Testis (tissue), 2 donors: ENCODE measurements at regions not wholly inside any gene's neighbourhood (a gene's known extent, or its start where the extent isn't known, plus 50 kb on each side); places are given as distances from the start of the nearest gene placed in this dataset.

ENCODE experiments used
- POLR2A ChIP-seq: fragments of 450-650 bp; IDR thresholded peaks from one replicate; pipeline ENCODE4 v1.6.1; 2017; ENCODE audit warnings: antibody characterized with exemption, mild to moderate bottlenecking, moderate library complexity
- TF ChIP-seq, protein P1 (sequence below), 3 experiments: fragments of 450-650 bp in 2 of 3; fragments of 200-600 bp in 1 of 3; sonication (generic) in 1 of 3; IDR thresholded peaks; one replicate each; pipeline ENCODE4 v1.5.1; 2016 to 2019; ENCODE audit warnings: antibody characterized with exemption in 3 of 3, mild to moderate bottlenecking in 2 of 3, moderate library complexity in 1 of 3

DNA sequence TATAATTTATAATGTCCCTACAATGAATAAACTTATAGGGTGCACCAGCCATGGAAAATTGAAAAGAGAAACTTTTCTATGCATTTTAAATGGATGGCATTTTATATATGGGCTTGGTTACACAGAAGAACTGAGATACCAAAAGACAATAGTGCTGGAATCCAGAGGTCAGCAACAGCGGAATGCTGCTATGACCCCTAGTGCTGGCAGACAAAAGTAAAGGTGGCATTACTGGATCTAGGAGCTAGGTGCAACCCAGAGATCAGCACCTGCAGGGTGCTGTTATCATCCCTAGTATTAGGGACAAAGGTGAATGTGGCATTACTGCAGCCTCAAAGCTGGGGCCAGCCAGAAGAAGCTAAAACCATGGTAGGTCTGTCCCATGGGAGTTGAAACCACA is 392.7 kb upstream of the ST6GAL2 start:
- no peak for TF ChIP-seq POLR2A
- TF ChIP-seq, protein P1, sequence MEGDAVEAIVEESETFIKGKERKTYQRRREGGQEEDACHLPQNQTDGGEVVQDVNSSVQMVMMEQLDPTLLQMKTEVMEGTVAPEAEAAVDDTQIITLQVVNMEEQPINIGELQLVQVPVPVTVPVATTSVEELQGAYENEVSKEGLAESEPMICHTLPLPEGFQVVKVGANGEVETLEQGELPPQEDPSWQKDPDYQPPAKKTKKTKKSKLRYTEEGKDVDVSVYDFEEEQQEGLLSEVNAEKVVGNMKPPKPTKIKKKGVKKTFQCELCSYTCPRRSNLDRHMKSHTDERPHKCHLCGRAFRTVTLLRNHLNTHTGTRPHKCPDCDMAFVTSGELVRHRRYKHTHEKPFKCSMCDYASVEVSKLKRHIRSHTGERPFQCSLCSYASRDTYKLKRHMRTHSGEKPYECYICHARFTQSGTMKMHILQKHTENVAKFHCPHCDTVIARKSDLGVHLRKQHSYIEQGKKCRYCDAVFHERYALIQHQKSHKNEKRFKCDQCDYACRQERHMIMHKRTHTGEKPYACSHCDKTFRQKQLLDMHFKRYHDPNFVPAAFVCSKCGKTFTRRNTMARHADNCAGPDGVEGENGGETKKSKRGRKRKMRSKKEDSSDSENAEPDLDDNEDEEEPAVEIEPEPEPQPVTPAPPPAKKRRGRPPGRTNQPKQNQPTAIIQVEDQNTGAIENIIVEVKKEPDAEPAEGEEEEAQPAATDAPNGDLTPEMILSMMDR (IDR thresholded peaks at IDR 0.05): no peak
